ENCODE measurements at regions not wholly inside any gene's neighbourhood (a gene's known extent, or its start where the extent isn't known, plus 50 kb on each side); places are given as distances from the start of the nearest gene placed in this dataset.

DNA sequence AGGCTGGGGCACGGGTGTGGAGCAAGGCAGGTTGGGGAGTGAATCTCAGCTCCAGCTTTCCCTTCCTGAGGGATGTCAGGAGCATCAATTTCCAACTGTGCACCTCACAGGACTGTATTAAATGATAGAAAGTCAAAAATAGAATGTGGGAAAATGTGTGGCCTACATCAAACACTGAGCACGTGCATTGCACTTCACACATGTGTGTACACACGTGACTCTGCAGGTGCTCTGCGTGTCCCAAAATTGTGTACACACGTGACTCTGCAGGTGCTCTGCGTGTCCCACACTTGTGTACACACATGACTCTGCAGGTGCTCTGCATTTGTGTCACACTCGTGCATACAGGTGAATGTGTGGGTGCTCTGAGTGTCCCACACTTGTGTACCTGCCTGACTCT lies 577.2 kb upstream of the SALL3 start:
- TF ChIP-seq, protein P1, sequence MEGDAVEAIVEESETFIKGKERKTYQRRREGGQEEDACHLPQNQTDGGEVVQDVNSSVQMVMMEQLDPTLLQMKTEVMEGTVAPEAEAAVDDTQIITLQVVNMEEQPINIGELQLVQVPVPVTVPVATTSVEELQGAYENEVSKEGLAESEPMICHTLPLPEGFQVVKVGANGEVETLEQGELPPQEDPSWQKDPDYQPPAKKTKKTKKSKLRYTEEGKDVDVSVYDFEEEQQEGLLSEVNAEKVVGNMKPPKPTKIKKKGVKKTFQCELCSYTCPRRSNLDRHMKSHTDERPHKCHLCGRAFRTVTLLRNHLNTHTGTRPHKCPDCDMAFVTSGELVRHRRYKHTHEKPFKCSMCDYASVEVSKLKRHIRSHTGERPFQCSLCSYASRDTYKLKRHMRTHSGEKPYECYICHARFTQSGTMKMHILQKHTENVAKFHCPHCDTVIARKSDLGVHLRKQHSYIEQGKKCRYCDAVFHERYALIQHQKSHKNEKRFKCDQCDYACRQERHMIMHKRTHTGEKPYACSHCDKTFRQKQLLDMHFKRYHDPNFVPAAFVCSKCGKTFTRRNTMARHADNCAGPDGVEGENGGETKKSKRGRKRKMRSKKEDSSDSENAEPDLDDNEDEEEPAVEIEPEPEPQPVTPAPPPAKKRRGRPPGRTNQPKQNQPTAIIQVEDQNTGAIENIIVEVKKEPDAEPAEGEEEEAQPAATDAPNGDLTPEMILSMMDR (IDR thresholded peaks at IDR 0.05), result no peak
- TF ChIP-seq POLR2A (IDR thresholded peaks at IDR 0.05), result no peak
